HUDEP-2 (cell line): ENCODE measurements at regions not wholly inside any gene's neighbourhood (a gene's known extent, or its start where the extent isn't known, plus 50 kb on each side); places are given as distances from the start of the nearest gene placed in this dataset.

ENCODE experiments used
- DNase-seq, 76 experiments: peaks; one replicate each; lab custom pipeline; 2025; ENCODE audit not compliant: unreplicated experiment in 76 of 76; lab: John Stamatoyannopoulos, UW

- DNase-seq, result no peak
These were observed 208.6 kb upstream of the MGMT start for GRCh38 chr10:129258283-129258923.

DNA sequence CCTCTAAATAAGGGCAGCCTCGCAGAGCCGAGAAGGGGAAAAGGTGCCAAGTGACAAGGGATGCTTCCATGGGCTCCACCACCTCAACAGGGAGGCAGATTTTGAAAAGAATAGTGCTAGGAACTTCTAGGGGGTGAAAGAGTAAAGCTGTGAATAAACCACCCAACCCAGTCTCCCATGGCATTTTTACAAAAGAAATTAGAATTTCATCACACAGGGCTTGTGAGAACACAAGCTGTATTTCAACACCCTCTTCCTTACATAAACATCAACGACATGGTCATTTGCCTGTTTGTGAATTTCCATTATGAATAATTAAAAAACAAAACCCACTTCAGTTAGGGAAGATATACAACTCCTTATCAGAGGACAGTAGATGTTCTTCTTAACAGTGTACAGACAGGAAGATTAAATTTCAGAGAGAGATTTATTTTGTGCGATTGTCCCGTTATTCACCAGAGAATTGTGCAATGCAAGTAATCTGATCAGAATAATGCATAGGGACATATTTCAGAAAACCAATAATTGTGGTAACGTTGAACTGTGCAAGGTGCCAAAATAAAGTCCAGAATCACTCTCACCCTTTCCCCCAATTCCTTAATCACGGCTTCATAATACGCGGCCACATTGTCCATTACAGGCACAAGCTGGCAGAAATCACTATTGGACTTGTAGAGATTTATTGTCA lies 207.8 kb upstream of the MGMT start:
- DNase-seq, result no peak

DNA sequence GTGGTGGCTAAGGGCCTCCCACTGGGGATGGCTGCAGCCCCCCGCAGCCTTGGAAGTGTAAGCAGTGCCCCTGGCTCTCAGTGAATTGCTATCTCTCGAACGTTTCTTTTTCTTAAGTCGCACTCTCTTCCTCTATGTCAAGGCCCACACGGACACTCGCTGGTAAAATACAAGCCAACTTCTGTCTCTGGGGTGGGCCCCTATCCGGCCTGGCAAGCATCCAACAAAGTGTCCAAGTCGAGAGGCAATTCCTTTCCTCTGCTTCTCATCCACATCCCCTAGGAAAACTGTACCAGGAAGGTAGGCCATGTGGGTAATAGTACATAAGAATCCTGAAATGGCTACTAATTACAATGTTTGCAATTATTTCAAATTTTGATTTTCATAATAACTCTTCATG lies 194.9 kb upstream of the MGMT start:
- no peak for DNase-seq

DNA sequence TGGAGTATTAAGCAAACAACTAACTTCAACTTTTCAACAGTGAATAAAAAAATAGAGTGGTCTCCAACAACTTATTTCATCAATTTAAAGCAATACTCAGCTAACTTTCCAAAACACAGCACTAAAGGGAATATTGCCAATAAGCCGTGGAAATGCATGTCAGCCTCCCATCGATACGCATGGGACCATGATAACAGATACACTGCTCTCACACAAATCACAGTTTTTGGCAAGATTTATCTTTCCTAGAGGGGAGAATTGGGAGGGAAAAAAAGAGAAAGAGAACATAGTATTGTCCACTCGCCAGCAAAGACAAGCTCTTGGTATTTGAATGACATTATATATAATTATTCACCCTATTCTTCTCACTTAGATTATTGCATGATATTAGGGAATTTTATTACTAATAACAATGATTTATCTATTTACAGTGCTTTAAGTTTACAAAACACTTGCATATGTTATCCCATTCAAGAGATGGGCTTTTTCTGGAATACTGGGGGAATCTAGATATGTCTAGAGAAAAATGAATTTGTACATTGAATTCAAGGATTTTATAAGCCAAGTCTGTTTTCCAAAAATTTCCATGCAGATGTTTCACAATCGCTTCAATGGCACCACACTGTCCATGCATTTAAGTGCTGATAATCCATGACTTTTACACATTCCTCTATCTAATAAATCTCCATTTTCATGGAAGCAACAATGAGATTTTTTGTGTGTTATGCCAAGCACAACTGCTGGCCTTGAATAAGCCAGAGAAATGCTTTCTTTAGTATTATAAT lies 194.0 kb upstream of the MGMT start:
- no peak for DNase-seq

- no peak for DNase-seq
These were observed 193.2 kb upstream of the MGMT start for GRCh38 chr10:129273860-129274259.

- DNase-seq, result no peak
These were observed 192.1 kb upstream of the MGMT start for GRCh38 chr10:129274748-129275474.

GRCh38 chr10:129275886-129276285 lies 191.2 kb upstream of the MGMT start:
- no peak for DNase-seq

GRCh38 chr10:129277084-129277483 lies 190.0 kb upstream of the MGMT start:
- DNase-seq, result no peak

DNA sequence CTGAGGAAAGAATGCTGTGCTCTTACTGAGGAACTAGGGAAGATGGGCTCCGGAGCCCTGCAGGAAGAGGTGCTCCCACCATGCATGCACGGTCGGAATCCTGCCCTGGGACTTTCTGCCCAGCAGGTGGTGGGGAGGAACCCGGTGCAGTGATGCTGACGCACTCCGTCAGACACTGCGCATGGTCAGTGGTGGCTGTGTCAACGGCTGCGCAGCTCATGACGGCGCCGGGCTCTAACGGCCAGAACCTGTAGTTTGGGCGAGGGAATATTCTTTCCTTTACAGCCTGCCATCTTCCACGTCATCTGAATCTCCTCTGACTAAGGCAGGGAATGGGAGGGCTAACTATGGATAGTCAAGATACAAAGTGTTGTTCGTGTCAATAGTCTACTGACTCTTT lies 189.2 kb upstream of the MGMT start:
- no peak for DNase-seq

- no peak for DNase-seq
These were observed 188.4 kb upstream of the MGMT start for GRCh38 chr10:129278686-129279085.

DNA sequence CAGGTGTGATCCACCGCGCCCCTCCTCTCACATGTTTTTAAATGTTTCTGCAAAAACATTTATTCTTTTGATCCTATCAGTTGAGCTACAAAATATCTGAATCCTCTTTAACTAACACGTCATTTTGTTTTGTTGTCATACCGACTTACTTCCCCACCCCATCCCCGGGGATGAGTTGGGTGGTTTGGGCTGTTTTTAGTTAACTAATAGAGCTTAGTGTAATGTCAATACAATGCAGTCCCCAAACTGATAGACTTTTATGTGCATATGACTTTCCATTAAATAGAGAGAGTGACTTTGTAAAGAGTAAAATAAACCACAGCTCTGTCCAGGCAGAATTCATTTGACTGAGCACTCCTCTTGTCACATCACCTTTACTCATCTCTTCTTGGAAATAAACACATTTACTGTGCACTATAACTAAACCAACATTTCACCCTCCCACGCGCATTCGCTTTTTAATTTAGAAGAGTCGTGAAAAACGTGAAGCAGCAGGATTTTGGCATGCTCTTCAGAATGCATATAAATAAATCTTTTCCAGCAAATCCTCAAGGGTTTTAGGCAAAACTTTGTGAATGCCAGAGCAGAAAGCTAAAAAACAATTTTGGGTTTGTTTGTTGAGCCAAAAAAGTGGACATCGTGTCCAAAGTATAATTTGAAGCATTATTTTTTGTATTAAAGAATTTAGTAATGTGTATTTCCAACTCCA lies 187.4 kb upstream of the MGMT start:
- DNase-seq, result no peak

DNA sequence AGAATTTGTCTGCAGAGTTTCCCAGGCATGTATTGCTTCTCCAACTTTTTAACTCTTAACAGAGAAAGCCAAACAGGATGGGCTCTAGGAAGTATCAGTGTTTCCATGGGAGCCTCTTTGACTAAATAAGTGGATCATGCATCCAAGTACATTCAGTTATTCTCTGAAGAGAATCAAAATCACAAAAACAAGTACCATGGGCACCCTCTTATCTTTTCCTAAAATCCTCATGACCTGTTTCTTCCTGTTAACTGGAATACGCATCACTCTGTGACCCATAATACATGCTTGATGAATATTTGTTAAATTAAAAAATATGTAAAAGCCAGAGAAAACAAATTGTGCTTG lies 186.9 kb upstream of the MGMT start:
- no peak for DNase-seq

DNA sequence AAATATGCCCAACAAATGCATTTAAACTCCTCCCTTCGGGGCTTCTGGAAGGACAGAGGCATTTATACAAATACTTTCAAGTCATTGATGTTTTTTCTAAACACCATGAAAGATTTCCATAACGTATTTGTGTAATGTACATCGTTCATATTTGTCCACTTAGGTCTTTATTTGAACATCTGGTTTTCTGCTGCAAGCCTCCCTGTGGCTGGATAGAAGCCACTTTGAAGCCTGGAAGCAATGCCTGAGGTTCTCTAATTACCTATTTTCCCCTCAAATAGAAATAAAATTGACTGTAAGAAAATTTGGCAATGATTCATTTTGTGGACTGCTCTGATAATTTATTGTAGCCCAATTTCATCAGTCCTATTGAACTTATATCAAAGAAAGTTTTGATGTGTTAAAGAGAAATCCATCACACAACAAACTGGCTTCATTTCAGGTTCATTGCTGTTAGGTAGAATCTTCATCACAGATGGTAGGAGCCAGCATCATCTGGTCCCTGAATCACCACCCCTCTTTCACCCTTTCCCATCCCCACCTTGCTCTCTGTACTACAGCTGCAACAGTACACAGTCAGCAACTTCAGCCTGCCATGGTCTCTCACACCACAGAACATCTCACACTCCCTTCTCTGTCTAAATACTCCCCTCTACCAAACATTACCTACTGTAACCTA lies 186.0 kb upstream of the MGMT start:
- DNase-seq, result no peak

- no peak for DNase-seq
These were observed 181.6 kb upstream of the MGMT start for GRCh38 chr10:129285459-129285858.

DNA sequence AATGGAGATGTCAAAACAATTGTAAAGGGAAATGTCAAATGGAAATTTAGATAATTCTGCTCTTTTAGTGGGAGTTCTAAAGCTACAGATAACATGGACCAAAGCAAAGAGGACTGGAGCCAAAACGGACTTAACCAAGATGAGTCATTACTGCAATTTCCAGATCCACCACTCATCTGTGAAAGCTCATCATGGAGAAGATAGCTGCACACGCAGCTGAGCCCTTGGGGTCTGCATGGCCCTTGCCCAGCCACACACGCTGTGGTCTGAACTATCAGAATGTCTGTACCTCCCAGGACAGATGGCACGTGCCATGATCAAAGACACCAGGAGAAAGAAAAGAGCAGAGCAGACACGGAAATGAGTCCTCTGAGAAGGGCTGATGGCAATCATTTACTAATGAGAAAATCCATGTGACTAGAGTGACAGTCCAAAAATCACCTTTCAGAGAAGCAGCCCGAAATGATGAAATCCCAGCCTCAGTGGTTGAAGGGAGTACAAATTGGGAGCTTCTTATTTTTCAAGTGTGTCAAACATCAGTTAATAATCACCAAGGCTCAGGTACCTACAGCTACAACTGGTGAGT lies 177.9 kb upstream of the MGMT start:
- DNase-seq, result no peak

DNA sequence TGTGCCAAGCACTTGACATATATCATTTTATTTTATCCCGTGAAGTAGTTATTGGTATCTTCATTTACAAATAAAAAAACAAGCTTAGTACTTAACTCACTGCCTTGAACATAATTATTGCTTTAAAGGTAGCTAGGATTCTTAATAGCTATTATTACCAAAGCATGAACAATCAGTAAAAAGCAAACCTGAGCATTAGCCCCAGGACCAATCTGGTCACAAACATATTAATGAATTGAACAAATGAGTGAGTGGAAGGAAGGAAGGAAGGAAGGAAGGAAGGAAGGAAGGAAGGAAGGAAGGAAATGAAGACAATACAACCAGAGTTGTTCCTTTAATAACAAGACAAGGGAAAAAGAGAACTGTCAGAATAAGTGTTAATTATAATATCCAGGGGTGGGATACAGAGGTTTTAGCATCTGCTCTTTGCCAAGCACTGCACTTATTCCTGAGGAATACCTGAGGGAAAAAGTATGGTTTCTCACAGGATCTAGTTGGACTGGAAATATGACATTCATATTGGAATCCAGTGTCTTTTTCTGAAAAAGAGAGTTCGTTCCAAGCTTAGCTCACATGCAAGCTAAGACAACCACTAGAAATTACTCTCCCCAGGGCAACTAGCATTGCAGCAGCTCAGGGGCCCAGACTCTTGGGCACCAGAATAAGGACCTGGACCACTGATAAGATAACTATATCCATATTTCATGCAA lies 172.9 kb upstream of the MGMT start:
- DNase-seq, result no peak

GRCh38 chr10:129294944-129295343 lies 172.1 kb upstream of the MGMT start:
- no peak for DNase-seq

GRCh38 chr10:129305046-129305445 lies 162.0 kb upstream of the MGMT start:
- no peak for DNase-seq

DNA sequence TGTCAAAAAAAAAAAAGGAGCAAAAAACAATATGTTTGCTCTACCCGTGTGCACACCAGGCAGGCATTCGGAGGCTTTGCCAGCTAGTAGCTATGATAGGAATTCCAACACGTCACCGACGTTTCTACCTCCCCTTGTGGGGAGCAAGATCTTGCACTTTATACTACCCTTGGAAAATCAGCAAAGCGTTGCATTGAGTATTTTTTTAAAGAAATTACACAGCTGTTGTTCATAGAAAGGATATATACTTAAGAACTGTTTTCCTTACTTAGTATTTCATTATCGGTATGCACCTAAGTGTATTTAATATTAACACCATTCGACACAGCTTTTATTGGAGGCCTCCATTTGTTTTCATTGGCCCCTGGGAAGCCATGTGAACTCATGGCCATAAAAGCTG lies 159.9 kb upstream of the MGMT start:
- DNase-seq, result no peak
